Activated T-helper 17 cell treated with anti-CD3 and anti-CD28 coated beads, Interleukin-2, amount 50 U/mL, for 72 hours (primary cell): ENCODE measurements at regions not wholly inside any gene's neighbourhood (a gene's known extent, or its start where the extent isn't known, plus 50 kb on each side); places are given as distances from the start of the nearest gene placed in this dataset.
"Not testable (repeated sequence)": the region's sequence is repeated elsewhere in the genome, so short reads cannot be mapped to it uniquely, and the experiment has no call there.

Experiments
- ATAC-seq: fragments of 150-1000 bp; cut with Tn5 transposase; replicated peaks from 2 replicates; pipeline ENCODE4 v1.10.0; 2021; ENCODE audit warnings: mild to moderate bottlenecking, moderate library complexity
- H3K27ac Mint-ChIP-seq: one replicate; pipeline ENCODE4 v1.8.0; 2022; ENCODE audit warnings: mixed read lengths
- H3K27me3 Mint-ChIP-seq: one replicate; pipeline ENCODE4 v1.8.0; 2022; ENCODE audit warnings: mixed read lengths
- H3K36me3 Mint-ChIP-seq: one replicate; pipeline ENCODE4 v1.8.0; 2022; ENCODE audit warnings: low read depth, mild to moderate bottlenecking, mixed read lengths
- H3K4me1 Mint-ChIP-seq: one replicate; pipeline ENCODE4 v1.8.0; 2022; ENCODE audit warnings: mixed read lengths
- H3K4me3 Mint-ChIP-seq: one replicate; pipeline ENCODE4 v1.8.0; 2022; ENCODE audit warnings: mild to moderate bottlenecking, mixed read lengths
- H3K9me3 Mint-ChIP-seq: one replicate; pipeline ENCODE4 v1.8.0; 2022; ENCODE audit warnings: mixed read lengths

- no peak for ATAC-seq
- Mint-ChIP-seq H3K27ac (no peak overlapping the region), H3K36me3 (no peaks in the 10 kb centered on the region), H3K4me3 (no peak overlapping the region), H3K9me3 (no peaks in the 10 kb centered on the region), H3K27me3 (no peaks in the 10 kb centered on the region), H3K4me1 (peaks cover 24% of the 10 kb centered on the region)
Observed at GRCh38 chr20:23140991-23141390, 54.9 kb upstream of the CD93 start.

GRCh38 chr20:23139984-23140383 is 53.9 kb upstream of the CD93 start:
- peaks cover 20% of the 10 kb centered on the region for H3K4me1 Mint-ChIP-seq
- H3K36me3 Mint-ChIP-seq, ATAC-seq, H3K9me3 Mint-ChIP-seq, H3K4me3 Mint-ChIP-seq, H3K27me3 Mint-ChIP-seq, H3K27ac Mint-ChIP-seq: not testable (repeated sequence)

GRCh38 chr20:23139524-23139923 is 53.4 kb upstream of the CD93 start:
- no peaks in the 10 kb centered on the region for H3K27me3 Mint-ChIP-seq
- H3K4me1 Mint-ChIP-seq = peaks cover 20% of the 10 kb centered on the region
- no peaks in the 10 kb centered on the region for H3K9me3 Mint-ChIP-seq
- no peak overlapping the region for H3K4me3 Mint-ChIP-seq
- no peak overlapping the region for H3K27ac Mint-ChIP-seq
- H3K36me3 Mint-ChIP-seq = no peaks in the 10 kb centered on the region
- ATAC-seq = no peak

- Mint-ChIP-seq H3K27ac (no peak overlapping the region), H3K4me3 (no peak overlapping the region), H3K36me3 (no peaks in the 10 kb centered on the region), H3K4me1 (peaks cover 20% of the 10 kb centered on the region), H3K27me3 (no peaks in the 10 kb centered on the region), H3K9me3 (no peaks in the 10 kb centered on the region)
- no peak for ATAC-seq
Observed at GRCh38 chr20:23138682-23139081, 52.6 kb upstream of the CD93 start.

- Mint-ChIP-seq H3K36me3 (no peaks in the 10 kb centered on the region), H3K9me3 (no peaks in the 10 kb centered on the region), H3K27ac (no peak overlapping the region), H3K4me1 (peaks cover 17% of the 10 kb centered on the region), H3K27me3 (no peaks in the 10 kb centered on the region), H3K4me3 (no peak overlapping the region)
- ATAC-seq = no peak
Observed at GRCh38 chr20:23138226-23138625, 52.1 kb upstream of the CD93 start.

- peaks cover 7% of the 10 kb centered on the region for H3K4me1 Mint-ChIP-seq
- ATAC-seq = peak; percentile 26
- H3K27me3 Mint-ChIP-seq = no peaks in the 10 kb centered on the region
- H3K36me3 Mint-ChIP-seq = no peaks in the 10 kb centered on the region
- H3K9me3 Mint-ChIP-seq = no peaks in the 10 kb centered on the region
- no peak overlapping the region for H3K4me3 Mint-ChIP-seq
- no peak overlapping the region for H3K27ac Mint-ChIP-seq
Observed at GRCh38 chr20:23136893-23137745, 51.0 kb upstream of the CD93 start.

- Mint-ChIP-seq H3K36me3 (no peaks in the 10 kb centered on the region), H3K9me3 (no peaks in the 10 kb centered on the region), H3K4me1 (no peaks in the 10 kb centered on the region), H3K27me3 (no peaks in the 10 kb centered on the region), H3K4me3 (no peak overlapping the region), H3K27ac (no peak overlapping the region)
- ATAC-seq = no peak
Observed at GRCh38 chr20:23135449-23136420, 49.6 kb upstream of the CD93 start.
